ENCODE measurements at regions not wholly inside any gene's neighbourhood (a gene's known extent, or its start where the extent isn't known, plus 50 kb on each side); places are given as distances from the start of the nearest gene placed in this dataset.

DNA sequence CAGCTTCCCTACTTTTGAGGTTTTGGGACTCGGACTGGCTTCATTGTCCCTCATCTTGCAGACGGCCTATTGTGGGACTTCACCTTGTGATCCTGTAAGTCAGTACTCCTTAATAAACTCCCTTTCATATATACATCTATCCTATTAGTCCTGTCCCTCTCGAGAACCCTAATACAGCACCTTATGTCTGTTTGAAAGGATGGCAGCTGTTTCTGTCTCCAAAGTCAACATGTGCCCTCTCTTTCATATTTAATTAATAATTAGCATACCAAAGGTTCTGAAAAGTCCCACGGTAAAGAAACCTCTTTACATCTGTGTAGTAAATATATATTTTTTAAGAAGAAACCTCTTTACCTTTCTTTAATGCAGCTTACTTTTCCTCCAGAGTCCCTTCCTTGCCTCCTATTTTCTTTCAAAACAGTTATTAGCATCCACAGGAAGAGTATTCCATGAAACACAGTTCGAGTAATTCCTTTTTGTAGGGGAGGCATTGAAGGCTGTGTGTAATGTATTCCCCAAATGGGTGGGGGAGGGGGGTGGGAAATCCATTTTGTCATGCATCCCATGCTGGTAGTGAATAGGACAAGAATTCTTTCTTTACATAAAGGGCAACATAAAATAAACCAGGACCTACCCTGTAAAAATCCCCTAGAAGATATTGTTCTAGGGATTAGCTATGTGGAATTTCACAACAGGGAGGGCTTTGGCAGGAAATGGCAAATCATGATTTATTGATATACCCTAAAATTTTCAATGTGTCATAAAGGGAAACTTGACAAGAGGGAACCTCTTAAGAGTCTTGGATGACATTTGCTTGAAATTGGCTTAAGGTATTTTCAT lies 241.5 kb downstream of the SUDS3 start:
- TF ChIP-seq, protein P1, sequence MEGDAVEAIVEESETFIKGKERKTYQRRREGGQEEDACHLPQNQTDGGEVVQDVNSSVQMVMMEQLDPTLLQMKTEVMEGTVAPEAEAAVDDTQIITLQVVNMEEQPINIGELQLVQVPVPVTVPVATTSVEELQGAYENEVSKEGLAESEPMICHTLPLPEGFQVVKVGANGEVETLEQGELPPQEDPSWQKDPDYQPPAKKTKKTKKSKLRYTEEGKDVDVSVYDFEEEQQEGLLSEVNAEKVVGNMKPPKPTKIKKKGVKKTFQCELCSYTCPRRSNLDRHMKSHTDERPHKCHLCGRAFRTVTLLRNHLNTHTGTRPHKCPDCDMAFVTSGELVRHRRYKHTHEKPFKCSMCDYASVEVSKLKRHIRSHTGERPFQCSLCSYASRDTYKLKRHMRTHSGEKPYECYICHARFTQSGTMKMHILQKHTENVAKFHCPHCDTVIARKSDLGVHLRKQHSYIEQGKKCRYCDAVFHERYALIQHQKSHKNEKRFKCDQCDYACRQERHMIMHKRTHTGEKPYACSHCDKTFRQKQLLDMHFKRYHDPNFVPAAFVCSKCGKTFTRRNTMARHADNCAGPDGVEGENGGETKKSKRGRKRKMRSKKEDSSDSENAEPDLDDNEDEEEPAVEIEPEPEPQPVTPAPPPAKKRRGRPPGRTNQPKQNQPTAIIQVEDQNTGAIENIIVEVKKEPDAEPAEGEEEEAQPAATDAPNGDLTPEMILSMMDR (IDR thresholded peaks at IDR 0.05): no peak
- no peak for TF ChIP-seq EZH2 (IDR thresholded peaks at IDR 0.05; ENCODE audit: borderline replicate concordance, insufficient read depth, low read depth, low read length, poor library complexity, severe bottlenecking)
